Stimulated activated naive B cell treated with anti-CD40 and anti-IgM and Interleukin-4, amounts not matched to agents 10 μg/mL and 1 μg/mL and 100 μg/mL, for 72 hours (primary cell): ENCODE measurements at regions not wholly inside any gene's neighbourhood (a gene's known extent, or its start where the extent isn't known, plus 50 kb on each side); places are given as distances from the start of the nearest gene placed in this dataset.
"Not testable (repeated sequence)": the region's sequence is repeated elsewhere in the genome, so short reads cannot be mapped to it uniquely, and the experiment has no call there.

Experiments
- ATAC-seq, 2 donors: fragments of 150-1000 bp; cut with Tn5 transposase; replicated peaks; 2 replicates each; pipeline ENCODE4 v1.10.0; 2021; ENCODE audit warnings: moderate library complexity in 1 of 2
- DNase-seq: peaks from one replicate; pipeline ENCODE4 v3.0.0; 2021
- H3K27ac Mint-ChIP-seq: one replicate; pipeline ENCODE4 v1.8.0; 2022; ENCODE audit warnings: mild to moderate bottlenecking, mixed read lengths
- H3K27me3 Mint-ChIP-seq, 2 donors: one replicate each; pipeline ENCODE4 v1.8.0; 2022; ENCODE audit warnings: mixed read lengths in 2 of 2
- H3K36me3 Mint-ChIP-seq, 2 donors: one replicate each; pipeline ENCODE4 v1.8.0; 2022; ENCODE audit warnings: mixed read lengths in 2 of 2, mild to moderate bottlenecking in 1 of 2
- H3K4me1 Mint-ChIP-seq, 2 donors: one replicate each; pipeline ENCODE4 v1.8.0; 2022; ENCODE audit warnings: mixed read lengths in 2 of 2, mild to moderate bottlenecking in 1 of 2
- H3K4me3 Mint-ChIP-seq, 2 donors: one replicate each; pipeline ENCODE4 v1.8.0; 2022; ENCODE audit warnings: mild to moderate bottlenecking in 2 of 2, mixed read lengths in 2 of 2, moderate library complexity in 1 of 2
- H3K9me3 Mint-ChIP-seq, 2 donors: one replicate each; pipeline ENCODE4 v1.8.0; 2022; ENCODE audit warnings: mixed read lengths in 2 of 2, mild to moderate bottlenecking in 1 of 2

- H3K4me3 Mint-ChIP-seq, H3K36me3 Mint-ChIP-seq, H3K9me3 Mint-ChIP-seq, H3K27ac Mint-ChIP-seq, DNase-seq, ATAC-seq: not testable (repeated sequence)
- Mint-ChIP-seq H3K27me3 (peaks cover 32 to 59% of the 10 kb centered on the region in 2 donors), H3K4me1 (peaks cover 5 to 11% of the 10 kb centered on the region in 2 donors)
These were observed 943.8 kb upstream of the DEFB115 start for GRCh38 chr20:30313660-30314059.

- not testable (repeated sequence) for H3K9me3 Mint-ChIP-seq, H3K27ac Mint-ChIP-seq, ATAC-seq, DNase-seq, H3K36me3 Mint-ChIP-seq, H3K4me3 Mint-ChIP-seq
- Mint-ChIP-seq H3K27me3 (peaks cover 39 to 69% of the 10 kb centered on the region in 2 donors), H3K4me1 (peaks cover 5 to 11% of the 10 kb centered on the region in 2 donors)
These were observed 941.4 kb upstream of the DEFB115 start for GRCh38 chr20:30316063-30316462.

GRCh38 chr20:30316532-30317299, 940.7 kb upstream of the DEFB115 start:
- H3K4me1 Mint-ChIP-seq = peaks cover 5 to 11% of the 10 kb centered on the region in 2 donors
- H3K27me3 Mint-ChIP-seq = peaks cover 37 to 65% of the 10 kb centered on the region in 2 donors
- H3K4me3 Mint-ChIP-seq = peak overlapping the region in 1 of 2 donors; percentile 13
- H3K9me3 Mint-ChIP-seq, ATAC-seq, H3K36me3 Mint-ChIP-seq, DNase-seq, H3K27ac Mint-ChIP-seq: not testable (repeated sequence)

DNA sequence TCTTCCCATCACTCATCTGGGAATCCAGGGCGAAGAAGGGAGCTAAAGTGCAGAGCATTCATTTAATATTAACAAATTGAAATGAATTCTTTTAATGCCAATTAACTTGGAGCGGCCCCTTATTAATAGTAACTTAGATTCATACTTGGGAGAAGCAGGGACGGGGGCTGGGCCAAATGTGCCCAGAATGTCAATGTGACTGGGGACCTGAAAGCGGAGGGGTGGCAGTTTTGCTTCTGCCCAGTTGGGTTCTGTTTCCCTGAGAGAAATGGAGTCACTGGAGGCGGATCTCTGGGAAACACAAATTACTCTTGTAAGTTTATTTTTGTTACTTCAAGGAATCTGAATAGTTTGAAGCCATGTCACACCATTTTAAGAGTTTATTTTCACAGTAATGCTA, 923.7 kb upstream of the DEFB115 start:
- not testable (repeated sequence) for H3K27ac Mint-ChIP-seq, H3K36me3 Mint-ChIP-seq, DNase-seq, ATAC-seq, H3K9me3 Mint-ChIP-seq, H3K4me3 Mint-ChIP-seq, H3K4me1 Mint-ChIP-seq
- H3K27me3 Mint-ChIP-seq = peaks cover 19 to 23% of the 10 kb centered on the region in 2 donors

DNA sequence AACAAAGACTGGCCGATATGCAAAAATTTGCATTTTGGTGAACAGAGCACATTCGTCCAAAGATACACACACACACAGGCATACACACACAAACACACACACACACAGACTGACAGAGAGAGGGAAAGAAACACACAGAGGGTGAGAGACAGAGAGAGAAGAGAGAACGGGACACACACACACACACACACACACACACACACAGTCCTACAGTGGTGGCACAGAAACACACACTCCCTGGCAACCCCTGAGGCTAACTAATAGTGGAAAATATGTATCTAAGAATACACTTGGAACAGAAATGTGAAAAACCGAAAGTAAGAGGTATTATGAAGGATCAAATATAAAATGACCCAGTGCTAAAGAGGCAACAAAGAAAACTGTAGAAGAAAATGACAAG, 919.9 kb upstream of the DEFB115 start:
- H3K4me1 Mint-ChIP-seq, H3K9me3 Mint-ChIP-seq, H3K36me3 Mint-ChIP-seq, H3K27ac Mint-ChIP-seq, DNase-seq, H3K4me3 Mint-ChIP-seq, ATAC-seq: not testable (repeated sequence)
- peaks cover 12 to 15% of the 10 kb centered on the region in 2 donors for H3K27me3 Mint-ChIP-seq

DNA sequence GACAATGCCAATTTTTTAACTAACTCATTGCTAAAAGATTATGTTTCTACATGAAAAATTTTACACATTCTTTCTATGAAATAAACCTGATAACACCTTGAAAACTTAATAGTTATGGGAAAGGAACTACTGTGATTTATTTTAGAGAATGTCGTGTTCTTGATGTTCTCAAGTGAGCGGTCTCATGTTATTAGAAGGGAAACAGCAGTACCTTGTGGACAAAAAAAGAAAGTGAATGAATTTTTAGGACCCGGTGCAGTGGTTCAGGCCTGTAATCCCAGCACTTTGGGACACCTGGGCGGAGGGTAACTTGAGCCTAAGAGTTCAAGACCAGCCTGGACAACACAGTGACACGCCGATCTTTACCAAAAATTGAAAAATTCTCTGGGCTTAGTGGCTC, 908.5 kb upstream of the DEFB115 start:
- H3K4me1 Mint-ChIP-seq, H3K9me3 Mint-ChIP-seq, ATAC-seq, H3K4me3 Mint-ChIP-seq, DNase-seq, H3K36me3 Mint-ChIP-seq, H3K27ac Mint-ChIP-seq: not testable (repeated sequence)
- peaks cover 10 to 38% of the 10 kb centered on the region in 2 donors for H3K27me3 Mint-ChIP-seq

- DNase-seq, H3K9me3 Mint-ChIP-seq, ATAC-seq, H3K27ac Mint-ChIP-seq, H3K4me1 Mint-ChIP-seq, H3K4me3 Mint-ChIP-seq, H3K36me3 Mint-ChIP-seq: not testable (repeated sequence)
- H3K27me3 Mint-ChIP-seq = peaks cover 18 to 28% of the 10 kb centered on the region in 2 donors
These were observed 900.5 kb upstream of the DEFB115 start for GRCh38 chr20:30356854-30357467.

GRCh38 chr20:30361756-30362155, 895.7 kb upstream of the DEFB115 start:
- not testable (repeated sequence) for H3K9me3 Mint-ChIP-seq, H3K4me3 Mint-ChIP-seq, DNase-seq, H3K27ac Mint-ChIP-seq, H3K4me1 Mint-ChIP-seq, H3K36me3 Mint-ChIP-seq, ATAC-seq
- peaks cover 15 to 29% of the 10 kb centered on the region in 2 donors for H3K27me3 Mint-ChIP-seq

GRCh38 chr20:30376430-30376766, 881.1 kb upstream of the DEFB115 start:
- Mint-ChIP-seq H3K4me3 (peak overlapping the region; percentile 86 to 91), H3K27ac (peak overlapping the region; percentile 91), H3K36me3 (peaks cover 10 to 12% of the 10 kb centered on the region in 2 donors), H3K4me1 (peaks cover 15 to 22% of the 10 kb centered on the region in 2 donors)
- not testable (repeated sequence) for DNase-seq, ATAC-seq, H3K27me3 Mint-ChIP-seq, H3K9me3 Mint-ChIP-seq

DNA sequence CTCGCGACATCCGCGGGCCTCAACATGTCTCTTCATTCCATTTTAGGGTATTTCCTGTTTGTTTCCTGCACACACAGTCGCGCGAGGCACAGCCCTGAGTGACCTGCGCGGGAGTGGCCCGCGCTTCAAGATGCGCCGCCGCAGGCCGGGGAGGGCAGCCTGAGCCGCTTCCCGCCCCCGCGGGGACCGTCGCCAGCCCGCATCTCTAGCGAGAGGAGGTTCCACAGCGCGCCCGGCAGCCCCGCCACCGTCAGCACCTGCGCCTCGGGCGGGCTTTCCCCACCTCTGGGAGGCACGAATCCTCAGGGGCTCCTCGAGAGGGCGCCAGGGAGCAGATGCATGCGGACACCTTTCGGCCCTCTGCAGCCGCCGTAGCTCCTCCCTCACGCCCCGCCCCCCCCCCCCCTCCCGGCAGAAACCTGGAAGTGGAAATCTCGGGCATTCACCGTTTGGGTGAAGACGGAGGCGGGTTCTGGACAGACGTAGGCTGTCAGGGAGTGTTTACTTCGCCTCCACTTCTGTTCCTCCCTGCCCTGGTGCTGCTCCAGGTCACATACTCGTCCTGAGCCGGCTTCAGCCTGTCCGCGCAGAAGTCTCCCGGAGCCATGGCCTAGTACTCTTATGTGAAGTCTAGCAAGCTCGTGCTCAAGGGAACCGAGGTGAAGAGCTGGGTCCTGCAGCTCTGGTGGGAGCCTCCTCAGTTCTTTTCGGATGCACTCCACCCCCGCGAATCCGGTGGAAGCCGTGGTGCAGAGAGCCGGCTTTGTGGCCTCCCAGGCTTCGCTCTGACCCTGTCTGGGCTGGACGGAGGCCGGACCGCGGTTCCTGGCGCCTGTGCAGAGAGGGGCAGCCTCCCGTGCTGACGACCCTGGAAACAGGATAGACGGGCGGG, 880.5 kb upstream of the DEFB115 start:
- DNase-seq (peak; percentile 92), ATAC-seq (peak; percentile 95 to 97)
- Mint-ChIP-seq H3K9me3 (peaks cover 6% of the 10 kb centered on the region in 2 donors), H3K4me3 (peak overlapping the region; percentile 86 to 91), H3K4me1 (peaks cover 18 to 26% of the 10 kb centered on the region in 2 donors), H3K27me3 (no peaks in the 10 kb centered on the region), H3K27ac (peak overlapping the region; percentile 91), H3K36me3 (peaks cover 13 to 14% of the 10 kb centered on the region in 2 donors)

- Mint-ChIP-seq H3K27ac (peak overlapping the region; percentile 89), H3K4me3 (peak overlapping the region; percentile 86 to 91), H3K36me3 (peaks cover 14 to 18% of the 10 kb centered on the region in 2 donors), H3K4me1 (peaks cover 19 to 32% of the 10 kb centered on the region in 2 donors)
- H3K9me3 Mint-ChIP-seq, H3K27me3 Mint-ChIP-seq, ATAC-seq, DNase-seq: not testable (repeated sequence)
These were observed 879.1 kb upstream of the DEFB115 start for GRCh38 chr20:30378317-30378716.

- Mint-ChIP-seq H3K36me3 (peaks cover 16 to 20% of the 10 kb centered on the region in 2 donors), H3K4me1 (peaks cover 19 to 34% of the 10 kb centered on the region in 2 donors), H3K4me3 (peak overlapping the region; percentile 55 to 67)
- not testable (repeated sequence) for H3K27me3 Mint-ChIP-seq, H3K9me3 Mint-ChIP-seq, ATAC-seq, H3K27ac Mint-ChIP-seq, DNase-seq
These were observed 878.7 kb upstream of the DEFB115 start for GRCh38 chr20:30378721-30379120.

DNA sequence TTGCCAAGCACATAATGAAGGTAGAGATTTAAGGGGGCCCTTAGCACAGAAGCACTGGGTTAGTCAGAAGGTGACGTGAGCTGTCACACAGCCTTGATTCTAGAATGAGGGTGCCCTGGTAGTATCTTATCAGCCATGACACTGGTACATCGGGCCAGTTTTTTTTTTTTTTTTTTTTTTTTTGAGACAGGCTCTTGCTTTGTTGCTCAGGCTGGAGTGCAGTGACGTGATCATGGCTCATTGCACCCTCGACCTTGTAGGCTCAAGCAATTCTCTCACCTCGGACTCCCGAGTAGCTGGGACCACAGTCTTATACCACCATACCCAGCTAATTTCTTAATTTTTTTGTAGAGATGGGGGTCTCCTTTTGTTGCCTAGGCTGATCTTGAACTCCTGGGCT, 872.6 kb upstream of the DEFB115 start:
- DNase-seq, H3K27ac Mint-ChIP-seq, H3K9me3 Mint-ChIP-seq, ATAC-seq, H3K4me3 Mint-ChIP-seq, H3K27me3 Mint-ChIP-seq: not testable (repeated sequence)
- H3K36me3 Mint-ChIP-seq = peaks cover 25% of the 10 kb centered on the region in 2 donors
- peaks cover 8 to 25% of the 10 kb centered on the region in 2 donors for H3K4me1 Mint-ChIP-seq

GRCh38 chr20:30386099-30386498, 871.4 kb upstream of the DEFB115 start:
- peaks cover 22 to 23% of the 10 kb centered on the region in 2 donors for H3K36me3 Mint-ChIP-seq
- H3K4me1 Mint-ChIP-seq = peaks cover 6 to 25% of the 10 kb centered on the region in 2 donors
- not testable (repeated sequence) for ATAC-seq, H3K27ac Mint-ChIP-seq, H3K9me3 Mint-ChIP-seq, H3K27me3 Mint-ChIP-seq, H3K4me3 Mint-ChIP-seq, DNase-seq
